H1 (cell line): ENCODE measurements at regions not wholly inside any gene's neighbourhood (a gene's known extent, or its start where the extent isn't known, plus 50 kb on each side); places are given as distances from the start of the nearest gene placed in this dataset.

Source experiments
- CTCF ChIA-PET: fragments of 300-600 bp; sonication (Branson Sonifier 250); formaldehyde crosslinking; loops from one replicate; lab custom pipeline; 2021; ENCODE audit not compliant: partially characterized antibody; lab: Charles Lee
- POLR2A ChIA-PET: fragments of 300-600 bp; sonication (Branson Sonifier 250); formaldehyde crosslinking; loops from one replicate; lab custom pipeline; 2021; ENCODE audit warnings: inconsistent platforms; ENCODE audit not compliant: partially characterized antibody; lab: Charles Lee
- DNase-seq, 2 experiments: peaks; one replicate each; pipeline versions ENCODE4 v3.0.0 to v3.0.0-alpha.2; 2010 to 2022; ENCODE audit warnings: low spot score in 2 of 2, low read depth in 1 of 2, mixed read lengths in 1 of 2
- FAIRE-seq: peaks from 2 replicates; lab custom pipeline; 2011; peaks lifted over from hg19 to GRCh38; lab: Jason Lieb, UNC
- H2AFZ ChIP-seq: 2 replicates; pipeline ENCODE4 v1.8.1; 2012; ENCODE audit warnings: low read length, inconsistent platforms
- H2AK5ac ChIP-seq: 2 replicates; pipeline ENCODE4 v1.6.1; 2013; ENCODE audit warnings: low read depth, low read length
- H2BK120ac ChIP-seq: replicated peaks from 2 replicates; pipeline ENCODE3; 2013; ENCODE audit warnings: low read depth, low read length, inconsistent platforms
- H2BK12ac ChIP-seq: 2 replicates; pipeline ENCODE4 v1.6.1; 2013; ENCODE audit warnings: low read depth, low read length
- H2BK15ac ChIP-seq: 2 replicates; pipeline ENCODE4 v1.6.1; 2013; ENCODE audit warnings: low read length
- H2BK20ac ChIP-seq: 2 replicates; pipeline ENCODE4 v1.6.1; 2013; ENCODE audit warnings: low read length
- H2BK5ac ChIP-seq: 2 replicates; pipeline ENCODE4 v1.6.1; 2013; ENCODE audit warnings: low read depth, low read length
- H3K14ac ChIP-seq: 2 replicates; pipeline ENCODE4 v1.6.1; 2013; ENCODE audit warnings: inconsistent platforms; ENCODE audit not compliant: insufficient read length
- H3K18ac ChIP-seq: 2 replicates; pipeline ENCODE4 v1.6.1; 2013; ENCODE audit warnings: low read length; ENCODE audit errors: extremely low read depth
- H3K23ac ChIP-seq: 2 replicates; pipeline ENCODE4 v1.6.1; 2013; ENCODE audit warnings: inconsistent platforms; ENCODE audit not compliant: insufficient read length
- H3K23me2 ChIP-seq: 2 replicates; pipeline ENCODE4 v1.6.1; 2013; ENCODE audit warnings: low read depth, low read length
- H3K27ac ChIP-seq: 2 replicates; pipeline ENCODE4 v1.6.1; 2011; ENCODE audit warnings: low read depth, low read length, inconsistent platforms
- H3K27me3 ChIP-seq, 4 experiments: replicated peaks in 1 of 4; 1 replicate in 1 of 4; 2 replicates in 3 of 4; pipeline versions ENCODE4 v1.6.1 to v1.8.1; 2011 to 2013; ENCODE audit warnings: low read length in 3 of 4, mild to moderate bottlenecking in 3 of 4, inconsistent platforms in 2 of 4, mixed read lengths in 2 of 4, moderate library complexity in 1 of 4; ENCODE audit not compliant: control insufficient read depth in 3 of 4, insufficient read depth in 3 of 4; ENCODE audit errors: extremely low read depth in 1 of 4
- H3K36me3 ChIP-seq, 4 experiments: 2 replicates each; pipeline versions ENCODE4 v1.6.1 to v1.8.1; 2011 to 2013; ENCODE audit warnings: mild to moderate bottlenecking in 4 of 4, low read length in 3 of 4, moderate library complexity in 2 of 4, control low read depth in 1 of 4, inconsistent platforms in 1 of 4; ENCODE audit not compliant: insufficient read depth in 4 of 4, control insufficient read depth in 2 of 4
- H3K4ac ChIP-seq: replicated peaks from 2 replicates; pipeline ENCODE3; 2013; ENCODE audit warnings: low read length, low read depth, mixed read lengths, inconsistent platforms; ENCODE audit not compliant: insufficient read length
- H3K4me1 ChIP-seq, 4 experiments: replicated peaks in 1 of 4; 1 replicate in 1 of 4; 2 replicates in 3 of 4; pipeline versions ENCODE4 v1.6.1 to v1.8.1; 2011 to 2013; ENCODE audit warnings: low read length in 3 of 4, inconsistent platforms in 2 of 4, mixed read lengths in 1 of 4; ENCODE audit not compliant: insufficient read depth in 4 of 4, control insufficient read depth in 3 of 4
- H3K4me2 ChIP-seq, 2 experiments: 2 replicates each; pipeline versions ENCODE4 v1.6.1 to v1.8.1; 2011 to 2013; ENCODE audit warnings: low read depth in 2 of 2, low read length in 2 of 2, control low read depth in 1 of 2, inconsistent platforms in 1 of 2, mild to moderate bottlenecking in 1 of 2; ENCODE audit not compliant: insufficient read depth in 1 of 2
- H3K4me3 ChIP-seq, 4 experiments: fragments of 200-600, 300-600 bp in 1 of 4; sonication (generic), shearing (Covaris generic), sonication (Bioruptor Twin) in 1 of 4; 2 replicates each; pipeline versions ENCODE4 v1.5.1 to v1.8.1; 2011 to 2016; ENCODE audit warnings: low read length in 4 of 4, low read depth in 3 of 4, control low read depth in 2 of 4, inconsistent platforms in 2 of 4, mild to moderate bottlenecking in 2 of 4, mixed read lengths in 1 of 4, moderate library complexity in 1 of 4; ENCODE audit not compliant: insufficient read depth in 2 of 4; ENCODE audit errors: extremely low read depth in 1 of 4
- H3K56ac ChIP-seq: replicated peaks from 2 replicates; pipeline ENCODE3; 2013; ENCODE audit warnings: low read depth, mild to moderate bottlenecking, mixed read lengths, low read length, inconsistent platforms; ENCODE audit not compliant: insufficient read length
- H3K79me1 ChIP-seq: 2 replicates; pipeline ENCODE4 v1.6.1; 2013; ENCODE audit warnings: low read depth, low read length, control low read depth
- H3K79me2 ChIP-seq, 2 experiments: 2 replicates each; pipeline versions ENCODE4 v1.6.1 to v1.8.1; 2012 to 2013; ENCODE audit warnings: low read length in 2 of 2, mild to moderate bottlenecking in 2 of 2, inconsistent platforms in 1 of 2; ENCODE audit not compliant: insufficient read depth in 2 of 2, control insufficient read depth in 1 of 2
- H3K9ac ChIP-seq, 4 experiments: replicated peaks in 1 of 4; 1 replicate in 1 of 4; 2 replicates in 3 of 4; pipeline versions ENCODE4 v1.6.1 to v1.8.1; 2011 to 2013; ENCODE audit warnings: low read depth in 3 of 4, low read length in 3 of 4, control low read depth in 2 of 4, mild to moderate bottlenecking in 2 of 4, moderate library complexity in 2 of 4, inconsistent platforms in 1 of 4; ENCODE audit errors: extremely low read depth in 1 of 4
- H3K9me3 ChIP-seq, 2 experiments: 2 replicates each; pipeline versions ENCODE4 v1.6.1 to v1.8.1; 2012 to 2013; ENCODE audit warnings: mild to moderate bottlenecking in 2 of 2, moderate library complexity in 2 of 2, control low read depth in 1 of 2, inconsistent platforms in 1 of 2, low read depth in 1 of 2, low read length in 1 of 2, mixed read lengths in 1 of 2; ENCODE audit not compliant: insufficient read depth in 2 of 2
- H4K20me1 ChIP-seq, 2 experiments: replicated peaks in 1 of 2; 2 replicates each; pipeline versions ENCODE3 to v1.8.1; 2011 to 2013; ENCODE audit warnings: inconsistent platforms in 2 of 2, low read length in 2 of 2, mild to moderate bottlenecking in 1 of 2; ENCODE audit not compliant: insufficient read depth in 2 of 2, control insufficient read depth in 1 of 2
- H4K5ac ChIP-seq: 2 replicates; pipeline ENCODE4 v1.6.1; 2013; ENCODE audit warnings: low read length, low read depth, mixed read lengths, inconsistent platforms; ENCODE audit not compliant: insufficient read length
- H4K8ac ChIP-seq: 2 replicates; pipeline ENCODE4 v1.8.0; 2013; ENCODE audit warnings: mild to moderate bottlenecking, moderate library complexity, low read length, inconsistent platforms; ENCODE audit not compliant: insufficient read depth; ENCODE audit errors: extremely low read depth
- H4K91ac ChIP-seq: replicated peaks from 2 replicates; pipeline ENCODE3; 2013; ENCODE audit warnings: low read length, mixed read lengths, inconsistent platforms; ENCODE audit not compliant: insufficient read length
- ASH2L ChIP-seq: fragments of 200-600, 300-600 bp; sonication (generic); IDR thresholded peaks from one replicate; pipeline ENCODE4 v1.7.1; 2017; ENCODE audit warnings: low read length
- BACH1 ChIP-seq: IDR thresholded peaks from 2 replicates; pipeline ENCODE4 v1.6.1; 2012; ENCODE audit warnings: low read length, improper control_type of control experiment
- BCL11A ChIP-seq, 2 experiments: IDR thresholded peaks; one replicate each; pipeline ENCODE4 v1.6.1; 2011; ENCODE audit warnings: low read depth in 2 of 2, low read length in 2 of 2, mild to moderate bottlenecking in 2 of 2
- CHD1 ChIP-seq: IDR thresholded peaks from 2 replicates; pipeline ENCODE4 v1.6.1; 2012; ENCODE audit warnings: low read depth, low read length, improper control_type of control experiment
- EZH2 ChIP-seq: fragments of 200-600 bp; sonication (generic); IDR thresholded peaks from 2 replicates; pipeline ENCODE4 v1.7.1; 2012; ENCODE audit warnings: low read depth, mild to moderate bottlenecking, moderate library complexity, low read length, inconsistent platforms; ENCODE audit not compliant: severe bottlenecking
- JUND ChIP-seq: IDR thresholded peaks from 2 replicates; pipeline ENCODE4 v1.6.1; 2011; ENCODE audit warnings: mild to moderate bottlenecking, improper control_type of control experiment, low read length
- KDM4A ChIP-seq: IDR thresholded peaks from one replicate; pipeline ENCODE4 v1.7.1; 2012; ENCODE audit warnings: low read depth, mild to moderate bottlenecking, moderate library complexity, low read length, inconsistent platforms; ENCODE audit not compliant: severe bottlenecking
- MAFK ChIP-seq: IDR thresholded peaks from 2 replicates; pipeline ENCODE4 v1.6.1; 2012; ENCODE audit warnings: low read depth, mild to moderate bottlenecking, improper control_type of control experiment, low read length
- RFX5 ChIP-seq: IDR thresholded peaks from 2 replicates; pipeline ENCODE4 v1.6.1; 2011; ENCODE audit warnings: low read depth, low read length, improper control_type of control experiment, borderline replicate concordance
- SIX5 ChIP-seq: IDR thresholded peaks from 2 replicates; pipeline ENCODE4 v1.6.1; 2011; ENCODE audit warnings: mild to moderate bottlenecking, low read depth, low read length
- SP4 ChIP-seq: IDR thresholded peaks from 2 replicates; pipeline ENCODE4 v1.6.1; 2012; ENCODE audit warnings: low read length, inconsistent platforms
- TAF1 ChIP-seq: IDR thresholded peaks from 2 replicates; pipeline ENCODE4 v1.6.1; 2011; ENCODE audit warnings: mild to moderate bottlenecking, low read depth, low read length
- TAF7 ChIP-seq: optimal IDR thresholded peaks from 2 replicates; pipeline ENCODE3; 2011; ENCODE audit warnings: low read depth, mild to moderate bottlenecking, inconsistent platforms, low read length, moderate library complexity, borderline replicate concordance
- YY1 ChIP-seq: IDR thresholded peaks from 2 replicates; pipeline ENCODE4 v1.6.1; 2011; ENCODE audit warnings: low read depth, mild to moderate bottlenecking, low read length
- WGBS, 2 experiments: shearing (Covaris generic) in 1 of 2; methylation state at CpG; one replicate each; pipeline versions ENCODE4 v1.1.6 to v1.1.7; 2013 to 2015; ENCODE audit warnings: low lambda C conversion rate in 2 of 2, mixed read lengths in 2 of 2, inconsistent platforms in 1 of 2, low coverage in 1 of 2, missing lambda C conversion rate in 1 of 2; ENCODE audit not compliant: insufficient replicate concordance in 2 of 2, insufficient coverage in 1 of 2, insufficient read length in 1 of 2; ENCODE audit errors: extremely low coverage in 1 of 2, missing lambda C conversion rate in 1 of 2; 5-methylcytosine and 5-hydroxymethylcytosine counted together
- TF ChIP-seq, protein P1 (sequence below): IDR thresholded peaks from 2 replicates; pipeline ENCODE4 v1.6.1; 2012; ENCODE audit warnings: inconsistent platforms

DNA sequence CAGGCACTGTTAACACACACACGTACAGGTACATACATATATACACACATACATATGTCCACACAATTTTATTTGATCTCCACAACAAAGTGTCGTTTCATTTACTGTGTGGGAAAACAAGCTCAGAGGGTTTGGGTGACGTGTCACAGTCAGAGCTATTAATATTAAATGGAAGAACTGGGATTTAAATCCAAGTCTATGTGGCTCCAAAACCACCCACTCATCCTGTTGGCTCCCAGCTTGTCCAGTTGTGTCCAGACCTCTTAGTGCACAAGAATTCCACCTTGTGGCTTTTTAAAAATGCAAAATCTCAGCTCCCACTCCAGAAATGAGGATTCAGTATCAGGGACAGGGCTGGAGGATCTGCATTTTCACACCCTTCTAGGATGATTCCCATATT, 52.3 kb upstream of the PTPDC1 start:
- no peaks in the 10 kb centered on the region; the same call in none of the 2 replicates for H3K23me2 ChIP-seq
- POLR2A ChIA-PET, result interaction anchor here (0.6 to 1.9 kb wide), 3 partner anchors 34 to 180 kb away, joined by 3 to 6 read pairs (median 3); no protein-coding TSS in a partner anchor
- H3K23ac ChIP-seq, result no peak overlapping the region
- no peak overlapping the region for H2AK5ac ChIP-seq
- no peaks in the 10 kb centered on the region for H3K79me2 ChIP-seq
- no peaks in the 10 kb centered on the region for H3K4me1 ChIP-seq
- no peak overlapping the region for H4K5ac ChIP-seq
- no peak overlapping the region for H3K4ac ChIP-seq
- no peak overlapping the region for H3K14ac ChIP-seq
- peak overlapping the region; percentile 52 to 89; a peak in 1 of 4 replicates for H3K4me2 ChIP-seq
- no peak overlapping the region for H2BK20ac ChIP-seq
- no peak overlapping the region for H3K56ac ChIP-seq
- H3K27ac ChIP-seq, result no peak overlapping the region
- H3K9ac ChIP-seq, result no peak overlapping the region
- no peaks in the 10 kb centered on the region for H4K20me1 ChIP-seq
- FAIRE-seq (no peak), DNase-seq (no peak)
- H3K9me3 ChIP-seq, result peaks cover 5 to 15% of the 10 kb centered on the region in 2 experiments; a peak in 3 of 4 replicates
- CTCF ChIA-PET, result interaction anchor here (0.7 to 2.5 kb wide), 5 partner anchors 9 to 182 kb away, joined by 3 to 10 read pairs (median 3); no protein-coding TSS in a partner anchor
- no peak overlapping the region for H2AFZ ChIP-seq
- H2BK120ac ChIP-seq, result no peak overlapping the region
- H3K79me1 ChIP-seq, result no peaks in the 10 kb centered on the region
- WGBS, 2 experiments, result 84% methylated on average over 3 of the region's 3 CpGs; no CpG with 5 or more reads in 1 of the 2 experiments
- peaks cover 0 to 7% (median 1%) of the 10 kb centered on the region in 4 experiments; a peak in 4 of 7 replicates for H3K27me3 ChIP-seq
- no peak overlapping the region for H3K18ac ChIP-seq
- no peaks in the 10 kb centered on the region for H3K36me3 ChIP-seq
- no peak overlapping the region for H3K4me3 ChIP-seq
- no peak overlapping the region for H4K91ac ChIP-seq
- H2BK5ac ChIP-seq, result no peak overlapping the region
- H2BK15ac ChIP-seq, result no peak overlapping the region
- H2BK12ac ChIP-seq, result no peak overlapping the region
- H4K8ac ChIP-seq, result no peak overlapping the region
- no peak for TF ChIP-seq MAFK
- TF ChIP-seq TAF7, result no peak
- TF ChIP-seq TAF1, result no peak
- TF ChIP-seq YY1, result no peak
- TF ChIP-seq RFX5, result no peak
- TF ChIP-seq, protein P1, sequence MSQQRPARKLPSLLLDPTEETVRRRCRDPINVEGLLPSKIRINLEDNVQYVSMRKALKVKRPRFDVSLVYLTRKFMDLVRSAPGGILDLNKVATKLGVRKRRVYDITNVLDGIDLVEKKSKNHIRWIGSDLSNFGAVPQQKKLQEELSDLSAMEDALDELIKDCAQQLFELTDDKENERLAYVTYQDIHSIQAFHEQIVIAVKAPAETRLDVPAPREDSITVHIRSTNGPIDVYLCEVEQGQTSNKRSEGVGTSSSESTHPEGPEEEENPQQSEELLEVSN, result no peak
- no peak for TF ChIP-seq BCL11A (IDR thresholded peaks at IDR 0.05; ENCODE audit: low read depth in 2 of 2, low read length in 2 of 2)
- no peak for TF ChIP-seq CHD1
- TF ChIP-seq JUND, result no peak
- no peak for TF ChIP-seq BACH1
- no peak for TF ChIP-seq ASH2L
- TF ChIP-seq EZH2, result no peak
- TF ChIP-seq SP4, result no peak
- TF ChIP-seq SIX5, result no peak
- no peak for TF ChIP-seq KDM4A
